ENCODE measurements at regions not wholly inside any gene's neighbourhood (a gene's known extent, or its start where the extent isn't known, plus 50 kb on each side); places are given as distances from the start of the nearest gene placed in this dataset.
"Not testable (repeated sequence)": the region's sequence is repeated elsewhere in the genome, so short reads cannot be mapped to it uniquely, and the experiment has no call there.

GRCh38 chr21:23890652-23891051 lies 1716.6 kb downstream of the MRPL39 start:
- DNase-seq (ENCODE audit: low read depth in 2 of 2): no peak

DNA sequence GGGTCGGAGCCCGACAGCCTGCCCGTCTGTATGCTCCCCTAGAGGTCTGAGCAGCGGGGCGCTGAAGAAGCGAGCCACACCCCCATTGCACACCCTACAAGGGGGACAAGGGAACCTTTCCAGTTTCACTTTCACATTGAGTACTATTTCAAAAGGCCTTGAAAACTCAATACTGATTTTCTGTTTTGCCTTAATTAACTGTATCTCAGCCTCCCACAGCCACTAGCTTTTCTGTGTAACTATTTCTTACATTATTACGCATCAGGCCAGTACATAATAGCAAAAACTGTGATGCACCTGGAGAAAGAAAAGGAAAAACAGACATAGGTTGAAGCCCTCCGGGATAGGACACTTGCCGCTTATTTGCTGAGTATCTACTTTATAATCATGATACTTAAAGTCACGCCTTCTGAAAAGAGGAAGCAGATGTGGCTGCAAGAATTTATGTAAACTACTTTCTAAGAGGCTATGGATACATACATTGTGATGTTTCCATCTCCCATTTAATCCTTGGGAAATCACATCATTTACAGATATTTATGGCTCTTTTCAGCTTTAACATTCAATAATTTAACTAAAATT lies 1719.5 kb downstream of the MRPL39 start:
- DNase-seq (ENCODE audit: low read depth in 2 of 2): no peak

GRCh38 chr21:23886828-23887724 lies 1720.2 kb downstream of the MRPL39 start:
- DNase-seq (ENCODE audit: low read depth in 2 of 2): no peak

DNA sequence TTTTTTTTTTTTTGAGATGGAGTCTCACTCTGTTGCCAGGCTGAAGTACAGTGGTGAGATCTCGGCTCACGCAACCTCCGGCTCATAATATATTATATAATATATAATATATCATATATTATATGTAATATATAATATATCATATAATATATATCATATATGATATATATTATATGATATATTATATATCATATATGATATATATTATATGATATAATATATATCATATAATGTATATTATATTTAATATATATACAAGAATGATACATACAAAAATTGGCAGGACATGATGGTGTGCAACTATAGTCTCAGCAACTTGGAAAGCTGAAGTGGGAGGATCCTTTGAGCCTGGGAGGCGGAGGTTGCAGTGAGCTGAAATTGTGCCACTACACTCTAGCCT lies 1725.5 kb downstream of the MRPL39 start:
- DNase-seq (ENCODE audit: low read depth in 2 of 2): no peak

- no peak for DNase-seq (ENCODE audit: low read depth in 2 of 2)
Measured at GRCh38 chr21:23876925-23877558, 1730.2 kb downstream of the MRPL39 start.

- DNase-seq (ENCODE audit: low read depth in 2 of 2): no peak
Measured at GRCh38 chr21:23874271-23874670, 1733.0 kb downstream of the MRPL39 start.

DNA sequence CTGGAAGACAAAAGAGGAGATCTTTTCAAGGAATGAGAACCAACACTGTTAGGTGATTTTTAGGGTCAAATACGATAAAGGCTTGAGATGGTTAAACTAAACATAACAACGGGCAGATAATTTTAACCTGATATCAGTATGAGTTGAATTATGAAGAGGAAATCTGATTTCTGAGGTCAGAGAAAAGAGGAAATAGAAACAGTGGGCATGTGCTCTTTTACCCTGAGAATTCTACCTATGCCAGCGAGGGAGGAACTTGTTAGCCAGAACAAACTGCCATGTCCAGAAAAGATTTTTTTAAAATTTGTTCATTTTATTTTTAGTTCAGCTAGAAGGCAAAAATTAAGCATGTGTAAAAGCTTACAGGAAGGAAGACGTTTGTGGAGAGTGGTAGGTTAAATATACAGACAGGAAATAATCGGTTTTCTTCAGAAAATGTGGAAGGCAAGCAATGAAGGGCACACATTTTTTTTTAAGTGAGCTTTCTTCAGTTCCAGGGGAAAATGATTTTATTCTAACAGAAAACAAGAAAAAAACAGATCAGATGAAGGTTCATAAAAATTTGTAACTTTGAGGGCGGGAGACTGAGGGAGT lies 1745.3 kb downstream of the MRPL39 start:
- DNase-seq (ENCODE audit: low read depth in 2 of 2): no peak

- no peak for DNase-seq (ENCODE audit: low read depth in 2 of 2)
Measured at GRCh38 chr21:23858878-23859277, 1748.4 kb downstream of the MRPL39 start.

DNA sequence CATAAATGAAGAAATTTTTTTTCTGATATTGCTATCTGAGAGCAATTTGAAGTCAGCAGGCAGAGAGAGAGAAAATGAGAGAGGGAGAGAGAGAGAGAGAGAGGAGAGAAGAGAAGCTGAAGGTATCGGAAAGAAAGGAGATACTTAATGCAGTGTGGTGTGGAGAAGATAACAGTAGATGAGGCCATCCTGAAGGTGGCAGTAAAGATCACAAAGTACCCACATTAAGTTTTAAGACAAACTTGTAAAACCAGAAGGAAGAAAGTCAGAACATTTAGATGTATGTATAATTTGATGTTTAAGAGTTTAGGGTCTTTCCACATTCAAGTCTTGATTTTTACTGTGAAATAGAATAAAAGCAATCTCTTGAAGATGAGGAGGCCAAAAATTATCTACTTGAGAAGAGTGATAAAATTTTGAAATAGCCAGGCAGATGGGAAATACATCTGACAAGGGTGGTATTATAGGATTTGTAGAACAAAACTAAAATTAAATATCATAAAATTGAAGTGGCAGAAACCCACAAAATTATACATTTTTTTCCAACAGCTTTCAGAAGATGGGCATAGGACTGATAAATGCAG lies 1753.4 kb downstream of the MRPL39 start:
- no peak for DNase-seq (ENCODE audit: low read depth in 2 of 2)

DNA sequence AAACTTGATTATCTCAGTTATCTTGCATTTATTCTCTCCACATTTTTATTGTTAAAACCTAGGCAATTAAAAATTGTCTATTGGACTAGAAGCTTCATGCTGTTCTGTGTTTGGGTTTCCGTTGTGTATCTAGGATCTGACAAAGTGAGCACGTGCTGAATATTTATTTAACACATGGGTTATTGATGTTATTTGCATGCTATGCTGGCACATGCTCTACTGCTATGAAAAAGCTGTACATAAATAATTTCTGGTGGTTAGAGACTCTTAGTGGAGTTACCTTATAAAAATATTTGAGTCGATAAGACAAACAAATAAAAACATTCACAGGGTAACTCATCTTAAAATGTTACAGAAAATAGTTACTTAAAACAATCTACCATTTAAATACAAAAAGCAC lies 1769.7 kb downstream of the MRPL39 start:
- DNase-seq (ENCODE audit: low read depth in 2 of 2): no peak

GRCh38 chr21:23822760-23823159 lies 1784.5 kb downstream of the MRPL39 start:
- no peak for DNase-seq (ENCODE audit: low read depth in 2 of 2)

DNA sequence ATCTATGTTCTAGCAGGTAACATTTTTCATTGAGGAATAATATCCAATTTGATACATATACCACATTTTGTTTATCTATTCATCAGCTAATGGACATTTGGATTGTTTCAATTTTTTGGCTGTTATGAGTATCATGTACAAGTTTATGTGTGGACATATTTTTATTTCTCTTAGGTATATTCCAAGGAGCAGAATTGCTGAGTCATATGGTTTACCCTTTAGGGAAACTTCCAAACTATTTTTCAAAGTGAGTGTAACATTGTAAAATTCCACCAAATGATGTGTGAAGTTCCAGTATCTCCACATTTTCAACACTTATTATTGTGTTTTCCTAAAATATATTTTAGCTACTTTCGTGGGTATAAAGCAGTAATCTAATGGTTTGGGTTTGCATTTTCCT lies 1789.9 kb downstream of the MRPL39 start:
- no peak for DNase-seq (ENCODE audit: low read depth in 2 of 2)

DNA sequence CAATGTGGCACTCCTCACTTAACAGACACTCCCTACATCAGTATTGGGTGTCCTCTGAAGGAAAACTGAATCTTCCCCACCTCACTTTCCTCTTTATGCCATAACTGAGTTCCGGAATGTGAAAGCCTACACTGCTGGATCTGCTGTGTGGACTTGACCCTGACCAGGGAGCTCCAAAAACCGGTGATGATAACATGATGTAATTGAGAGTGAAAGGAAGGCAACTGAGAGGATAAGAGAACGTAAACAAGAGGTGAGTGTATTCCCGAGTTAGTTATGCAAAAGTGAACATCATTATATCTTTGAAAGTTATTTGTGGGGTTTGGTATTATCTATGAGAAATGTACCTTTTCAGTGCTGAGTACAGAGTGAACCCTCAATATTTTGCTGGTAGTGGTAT lies 1794.8 kb downstream of the MRPL39 start:
- no peak for DNase-seq (ENCODE audit: low read depth in 2 of 2)

DNA sequence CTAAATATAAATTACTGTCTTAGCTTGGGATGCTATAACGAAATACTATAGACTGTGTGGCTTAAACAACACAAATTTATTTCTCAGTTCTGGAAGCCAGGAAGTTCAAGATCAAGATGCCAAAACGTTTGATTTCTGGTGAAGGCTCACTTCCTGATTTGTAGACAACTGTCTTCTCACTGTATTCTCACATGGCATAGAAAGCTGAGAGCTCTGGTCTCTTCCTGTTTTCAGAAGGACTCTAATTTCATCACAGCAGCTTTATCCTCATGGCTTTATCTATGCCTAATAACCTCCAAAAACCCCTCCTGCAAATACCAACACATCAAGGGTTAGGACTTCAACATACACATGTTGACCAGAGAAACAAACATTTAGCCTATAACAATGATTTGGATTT lies 1795.5 kb downstream of the MRPL39 start:
- no peak for DNase-seq (ENCODE audit: low read depth in 2 of 2)

DNA sequence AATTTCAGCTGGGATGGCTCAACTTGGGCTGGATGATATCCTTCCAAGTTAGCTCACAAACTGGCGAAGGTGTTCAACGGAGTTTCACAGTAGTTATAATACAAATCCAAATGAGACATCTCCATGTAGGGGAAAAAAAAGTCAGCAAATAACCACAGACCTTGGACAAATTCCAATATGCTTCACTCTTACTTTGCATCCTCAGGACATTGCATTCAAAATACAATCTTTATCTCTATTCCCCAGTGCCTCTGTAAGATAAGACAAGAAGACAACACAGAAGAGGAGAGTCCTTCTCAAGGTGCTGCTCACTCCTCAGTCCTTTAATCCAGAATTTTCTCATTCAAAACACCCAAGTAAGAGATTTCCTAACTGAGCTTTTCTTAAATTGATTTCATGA lies 1797.7 kb downstream of the MRPL39 start:
- no peak for DNase-seq (ENCODE audit: low read depth in 2 of 2)

GRCh38 chr21:23806966-23807548 lies 1800.2 kb downstream of the MRPL39 start:
- DNase-seq (ENCODE audit: low read depth in 2 of 2): not testable (repeated sequence)

- DNase-seq (ENCODE audit: low read depth in 2 of 2): no peak
Measured at GRCh38 chr21:23804866-23805265, 1802.4 kb downstream of the MRPL39 start.

GRCh38 chr21:23801292-23801691 lies 1806.0 kb downstream of the MRPL39 start:
- DNase-seq (ENCODE audit: low read depth in 2 of 2): no peak

DNA sequence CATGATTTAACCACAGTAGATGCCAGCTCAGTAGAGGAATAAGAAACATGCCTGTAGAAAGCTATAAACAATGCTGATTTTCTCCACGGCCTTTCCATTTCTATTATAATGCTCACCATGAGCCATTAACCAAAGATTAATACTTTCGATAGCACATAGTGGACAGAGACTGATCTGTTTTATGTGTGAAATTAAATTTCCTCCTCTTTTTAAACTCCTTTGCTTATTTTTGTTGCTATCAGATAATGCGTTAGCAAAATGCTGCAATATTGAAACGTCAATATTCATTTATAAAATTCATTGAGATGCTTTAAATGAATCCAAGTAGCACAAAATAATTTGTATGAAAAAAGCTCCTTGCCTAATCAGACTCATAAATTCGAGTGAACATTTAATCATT lies 1807.9 kb downstream of the MRPL39 start:
- DNase-seq (ENCODE audit: low read depth in 2 of 2): no peak

GRCh38 chr21:23792300-23792699 lies 1815.0 kb downstream of the MRPL39 start:
- no peak for DNase-seq (ENCODE audit: low read depth in 2 of 2)

DNA sequence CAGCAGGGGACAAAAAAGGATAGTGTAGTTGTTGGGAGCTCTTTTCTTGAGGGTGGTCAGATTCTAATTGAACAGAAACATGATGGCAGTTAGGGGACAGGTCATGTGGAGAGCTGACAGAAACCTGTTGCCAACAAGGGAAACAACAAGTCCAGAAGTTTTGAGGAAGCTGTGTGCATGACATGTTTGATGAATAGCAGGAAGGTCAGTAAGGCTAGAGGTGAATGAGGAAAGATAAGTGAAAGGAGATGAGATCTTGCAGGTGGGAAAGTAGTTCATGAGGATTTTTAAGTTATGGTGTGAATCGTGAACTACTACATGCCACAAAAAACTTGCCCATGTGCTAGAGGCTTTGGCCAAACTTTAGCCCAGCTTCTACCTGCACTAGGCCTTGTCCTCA lies 1817.4 kb downstream of the MRPL39 start:
- DNase-seq (ENCODE audit: low read depth in 2 of 2): no peak

- no peak for DNase-seq (ENCODE audit: low read depth in 2 of 2)
Measured at GRCh38 chr21:23780326-23780725, 1827.0 kb downstream of the MRPL39 start.
